Erythroblast (primary cell): ENCODE measurements at regions not wholly inside any gene's neighbourhood (a gene's known extent, or its start where the extent isn't known, plus 50 kb on each side); places are given as distances from the start of the nearest gene placed in this dataset.

Source experiments
- DNase-seq, 2 experiments: peaks; one replicate each; lab custom pipeline; 2025; lab: John Stamatoyannopoulos, UW
- GATA1 ChIP-seq: IDR thresholded peaks from 2 replicates; pipeline ENCODE4 v1.6.1; 2011; ENCODE audit warnings: low read depth, mild to moderate bottlenecking, control low read depth, low read length, moderate library complexity
- POLR2A ChIP-seq: IDR thresholded peaks from 2 replicates; pipeline ENCODE4 v1.6.1; 2011; ENCODE audit warnings: mild to moderate bottlenecking, low read length

- no peak for DNase-seq
- no peak for TF ChIP-seq POLR2A
- TF ChIP-seq GATA1 = no peak
Measured at GRCh38 chr16:5442054-5442453, 344.5 kb upstream of the EEF2KMT start.

- peak in 1 of 2 experiments; percentile 1 for DNase-seq
- TF ChIP-seq GATA1 (no peak), POLR2A (no peak)
Measured at GRCh38 chr16:5438591-5438990, 341.0 kb upstream of the EEF2KMT start.

- TF ChIP-seq GATA1 (no peak), POLR2A (no peak)
- DNase-seq = no peak
Measured at GRCh38 chr16:5433587-5433986, 336.0 kb upstream of the EEF2KMT start.

GRCh38 chr16:5432166-5432565, 334.6 kb upstream of the EEF2KMT start:
- TF ChIP-seq GATA1 = no peak
- no peak for TF ChIP-seq POLR2A
- DNase-seq = no peak

- no peak for DNase-seq
- TF ChIP-seq GATA1 = no peak
- TF ChIP-seq POLR2A = no peak
Measured at GRCh38 chr16:5430598-5430997, 333.0 kb upstream of the EEF2KMT start.

GRCh38 chr16:5428932-5429331, 331.3 kb upstream of the EEF2KMT start:
- TF ChIP-seq POLR2A (no peak), GATA1 (no peak)

GRCh38 chr16:5427571-5427970, 330.0 kb upstream of the EEF2KMT start:
- TF ChIP-seq GATA1 (no peak), POLR2A (no peak)
- DNase-seq = no peak

More at GRCh38 chr16:5428932-5429331, 331.3 kb upstream of the EEF2KMT start:
- DNase-seq = no peak

- TF ChIP-seq POLR2A = no peak
- no peak for TF ChIP-seq GATA1
- no peak for DNase-seq
Measured at GRCh38 chr16:5422643-5423496, 325.3 kb upstream of the EEF2KMT start.

GRCh38 chr16:5422047-5422446, 324.5 kb upstream of the EEF2KMT start:
- TF ChIP-seq POLR2A (no peak), GATA1 (no peak)
- DNase-seq = no peak

- DNase-seq = no peak
Measured at GRCh38 chr16:5416013-5416412, 318.4 kb upstream of the EEF2KMT start.

GRCh38 chr16:5415123-5415522, 317.5 kb upstream of the EEF2KMT start:
- no peak for DNase-seq
- TF ChIP-seq POLR2A (no peak), GATA1 (no peak)

More at GRCh38 chr16:5416013-5416412, 318.4 kb upstream of the EEF2KMT start:
- TF ChIP-seq GATA1 = no peak
- no peak for TF ChIP-seq POLR2A

- TF ChIP-seq GATA1 (no peak), POLR2A (no peak)
- DNase-seq = peak in 1 of 2 experiments; percentile 1
Measured at GRCh38 chr16:5412731-5413130, 315.1 kb upstream of the EEF2KMT start.

- TF ChIP-seq POLR2A = no peak
- TF ChIP-seq GATA1 = no peak
- DNase-seq = no peak
Measured at GRCh38 chr16:5398203-5398602, 300.6 kb upstream of the EEF2KMT start.

- no peak for DNase-seq
- TF ChIP-seq POLR2A (no peak), GATA1 (no peak)
Measured at GRCh38 chr16:5396880-5397279, 299.3 kb upstream of the EEF2KMT start.

- TF ChIP-seq POLR2A (no peak), GATA1 (no peak)
- DNase-seq = no peak
Measured at GRCh38 chr16:5393070-5393469, 295.5 kb upstream of the EEF2KMT start.
